ENCODE measurements at regions not wholly inside any gene's neighbourhood (a gene's known extent, or its start where the extent isn't known, plus 50 kb on each side); places are given as distances from the start of the nearest gene placed in this dataset.

DNA sequence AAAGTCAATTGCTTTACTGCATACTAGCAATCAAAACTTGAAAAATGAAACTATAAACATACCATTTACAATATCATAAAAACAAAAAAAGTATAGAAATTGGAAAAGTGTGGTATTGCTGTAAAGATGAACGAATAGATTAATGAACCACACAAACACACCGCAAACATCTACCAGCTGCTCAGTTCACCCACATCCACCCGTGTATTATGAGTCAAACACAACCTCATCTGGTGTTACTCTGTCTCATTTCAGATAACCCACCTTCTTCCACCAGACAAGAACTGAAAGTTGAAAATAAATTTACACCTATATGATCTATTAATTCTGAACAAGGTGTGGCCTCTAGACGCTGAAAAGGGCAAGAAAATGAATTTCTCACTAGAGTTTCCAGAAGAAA lies 53.3 kb downstream of the BLID start:
- no peak overlapping the region for H3K27ac Mint-ChIP-seq
- DNase-seq (ENCODE audit: low spot score, unreplicated experiment): no peak
- TF ChIP-seq CTCF (IDR thresholded peaks at IDR 0.05; ENCODE audit: unreplicated experiment): no peak
- peaks cover 2% of the 10 kb centered on the region for H3K36me3 Mint-ChIP-seq (ENCODE audit: insufficient read depth)
- no peak overlapping the region for H3K4me3 Mint-ChIP-seq (ENCODE audit: low read depth)
- peaks cover 17% of the 10 kb centered on the region for H3K9me3 Mint-ChIP-seq (ENCODE audit: low read depth)
- peaks cover 2% of the 10 kb centered on the region for H3K27me3 Mint-ChIP-seq
- peaks cover under 1% of the 10 kb centered on the region for H3K4me1 Mint-ChIP-seq (ENCODE audit: low read depth)

GRCh38 chr11:122059565-122059964 lies 56.5 kb downstream of the BLID start:
- H3K4me1 Mint-ChIP-seq (ENCODE audit: low read depth): no peaks in the 10 kb centered on the region

DNA sequence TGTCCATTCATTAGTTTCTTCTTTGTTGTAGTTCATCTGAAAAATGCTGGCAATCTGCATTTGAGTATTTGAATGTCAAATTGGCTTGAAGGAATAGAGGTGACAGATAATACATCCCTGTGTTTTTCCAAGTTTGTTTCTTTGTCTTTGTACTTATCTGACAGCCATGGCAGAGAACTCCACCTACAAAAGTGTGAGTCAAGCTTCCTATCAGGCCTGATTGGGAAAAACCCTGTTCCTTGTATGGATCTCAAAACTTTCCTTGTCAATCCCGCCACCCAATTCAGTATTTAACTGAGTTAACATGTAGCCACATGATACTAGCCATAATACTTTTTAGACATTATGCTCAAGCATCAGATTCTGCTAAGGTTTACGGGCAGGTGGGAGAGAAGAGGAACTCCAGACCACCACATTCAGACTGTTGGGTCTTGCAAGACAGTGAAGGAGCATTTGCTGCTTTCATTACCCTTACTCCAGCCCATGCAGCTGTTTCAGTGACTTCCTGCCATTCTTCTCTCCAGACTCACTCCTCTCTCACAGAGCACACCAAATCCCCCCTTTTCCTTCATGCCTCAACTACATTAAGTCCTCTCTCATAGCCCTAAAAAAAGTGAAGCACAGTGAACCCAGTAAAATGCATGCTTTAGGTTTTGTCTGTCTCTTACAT lies 65.9 kb downstream of the BLID start:
- Mint-ChIP-seq H3K9me3 (ENCODE audit: low read depth) (peaks cover 5% of the 10 kb centered on the region), H3K27me3 (no peaks in the 10 kb centered on the region), H3K4me3 (ENCODE audit: low read depth) (no peak overlapping the region), H3K36me3 (ENCODE audit: insufficient read depth) (peaks cover 1% of the 10 kb centered on the region), H3K27ac (no peak overlapping the region), H3K4me1 (ENCODE audit: low read depth) (no peaks in the 10 kb centered on the region)
- no peak for DNase-seq (ENCODE audit: low spot score, unreplicated experiment)
- TF ChIP-seq CTCF (IDR thresholded peaks at IDR 0.05; ENCODE audit: unreplicated experiment): no peak

More at GRCh38 chr11:122059565-122059964, 56.5 kb downstream of the BLID start:
- H3K4me3 Mint-ChIP-seq (ENCODE audit: low read depth): no peak overlapping the region
- peaks cover 14% of the 10 kb centered on the region for H3K9me3 Mint-ChIP-seq (ENCODE audit: low read depth)
- no peak for DNase-seq (ENCODE audit: low spot score, unreplicated experiment)
- no peak overlapping the region for H3K27ac Mint-ChIP-seq
- TF ChIP-seq CTCF (IDR thresholded peaks at IDR 0.05; ENCODE audit: unreplicated experiment): no peak
- H3K27me3 Mint-ChIP-seq: no peaks in the 10 kb centered on the region
- peaks cover 2% of the 10 kb centered on the region for H3K36me3 Mint-ChIP-seq (ENCODE audit: insufficient read depth)

- H3K4me3 Mint-ChIP-seq (ENCODE audit: low read depth): no peak overlapping the region
- H3K27ac Mint-ChIP-seq: no peak overlapping the region
- H3K27me3 Mint-ChIP-seq: no peaks in the 10 kb centered on the region
- no peaks in the 10 kb centered on the region for H3K4me1 Mint-ChIP-seq (ENCODE audit: low read depth)
- H3K36me3 Mint-ChIP-seq (ENCODE audit: insufficient read depth): peaks cover 1% of the 10 kb centered on the region
- TF ChIP-seq CTCF (IDR thresholded peaks at IDR 0.05; ENCODE audit: unreplicated experiment): no peak
- peaks cover 5% of the 10 kb centered on the region for H3K9me3 Mint-ChIP-seq (ENCODE audit: low read depth)
- DNase-seq (ENCODE audit: low spot score, unreplicated experiment): no peak
These were observed 67.6 kb downstream of the BLID start for GRCh38 chr11:122048401-122048800.

GRCh38 chr11:122046846-122047245 lies 69.2 kb downstream of the BLID start:
- H3K27me3 Mint-ChIP-seq: peaks cover 4% of the 10 kb centered on the region
- TF ChIP-seq CTCF (IDR thresholded peaks at IDR 0.05; ENCODE audit: unreplicated experiment): no peak
- H3K4me1 Mint-ChIP-seq (ENCODE audit: low read depth): peaks cover 2% of the 10 kb centered on the region
- DNase-seq (ENCODE audit: low spot score, unreplicated experiment): no peak
- H3K4me3 Mint-ChIP-seq (ENCODE audit: low read depth): no peak overlapping the region
- peaks cover under 1% of the 10 kb centered on the region for H3K36me3 Mint-ChIP-seq (ENCODE audit: insufficient read depth)
- no peak overlapping the region for H3K27ac Mint-ChIP-seq
- peaks cover 2% of the 10 kb centered on the region for H3K9me3 Mint-ChIP-seq (ENCODE audit: low read depth)

All from progenitor cell of endocrine pancreas (in vitro differentiated cells).